ENCODE measurements at regions not wholly inside any gene's neighbourhood (a gene's known extent, or its start where the extent isn't known, plus 50 kb on each side); places are given as distances from the start of the nearest gene placed in this dataset.

DNA sequence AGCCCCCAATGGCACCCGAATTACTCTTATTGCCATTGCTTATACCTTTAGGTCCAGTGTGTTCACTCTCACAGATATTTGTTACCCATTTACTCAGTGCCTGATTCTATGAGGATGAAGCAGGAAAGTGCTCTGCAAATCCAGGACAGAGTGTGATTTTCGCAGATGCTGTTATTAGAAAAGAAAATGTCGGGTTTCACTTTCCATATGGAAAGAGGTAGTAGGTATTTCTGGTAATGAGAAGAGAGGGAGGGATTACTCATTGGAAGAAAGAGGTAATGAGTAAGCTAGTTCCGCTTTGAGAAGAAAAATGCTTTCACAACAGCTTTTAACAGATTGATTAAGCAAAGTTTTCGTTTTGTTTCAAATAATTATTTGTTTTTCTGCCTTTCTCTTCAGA lies 336.3 kb upstream of the CFAP20DC start (continued):
- TF ChIP-seq, protein P1, sequence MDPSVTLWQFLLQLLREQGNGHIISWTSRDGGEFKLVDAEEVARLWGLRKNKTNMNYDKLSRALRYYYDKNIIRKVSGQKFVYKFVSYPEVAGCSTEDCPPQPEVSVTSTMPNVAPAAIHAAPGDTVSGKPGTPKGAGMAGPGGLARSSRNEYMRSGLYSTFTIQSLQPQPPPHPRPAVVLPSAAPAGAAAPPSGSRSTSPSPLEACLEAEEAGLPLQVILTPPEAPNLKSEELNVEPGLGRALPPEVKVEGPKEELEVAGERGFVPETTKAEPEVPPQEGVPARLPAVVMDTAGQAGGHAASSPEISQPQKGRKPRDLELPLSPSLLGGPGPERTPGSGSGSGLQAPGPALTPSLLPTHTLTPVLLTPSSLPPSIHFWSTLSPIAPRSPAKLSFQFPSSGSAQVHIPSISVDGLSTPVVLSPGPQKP (IDR thresholded peaks at IDR 0.05; ENCODE audit: low read depth, low read length), result no peak
- TF ChIP-seq MEF2B (IDR thresholded peaks at IDR 0.05; ENCODE audit: partially characterized antibody, poor library complexity, severe bottlenecking) (peak; percentile 86), MYB (IDR thresholded peaks at IDR 0.05; ENCODE audit: borderline replicate concordance, low read depth, low read length) (no peak), SPI1 (IDR thresholded peaks at IDR 0.05; ENCODE audit: borderline replicate concordance, insufficient read depth, low read depth, low read length) (peak; percentile 81), FOS (IDR thresholded peaks at IDR 0.05; ENCODE audit: borderline replicate concordance, extremely low read depth, insufficient read length) (no peak), IKZF1 (conservative IDR thresholded peaks at IDR 0.05) (peak; percentile 98), NR2C1 (IDR thresholded peaks at IDR 0.05) (no peak; the same call in 1 of the 2 replicates), DPF2 (IDR thresholded peaks at IDR 0.05) (peak; percentile 99), NRF1 (conservative IDR thresholded peaks at IDR 0.05; ENCODE audit: low read depth, low read length) (no peak), ETV6 (conservative IDR thresholded peaks at IDR 0.05 in 1 of 2, IDR thresholded peaks at IDR 0.05 in 1 of 2; ENCODE audit: borderline replicate concordance in 1 of 2, low read depth in 1 of 2) (peak in 1 of 2 experiments; percentile 95; a peak in 2 of 4 replicates), CBX3 (IDR thresholded peaks at IDR 0.05; ENCODE audit: borderline replicate concordance, low read depth) (no peak), PAX8 (IDR thresholded peaks at IDR 0.05) (no peak), SUPT20H (IDR thresholded peaks at IDR 0.05; ENCODE audit: borderline replicate concordance, control insufficient read depth, low read depth, low read length) (no peak), CREM (IDR thresholded peaks at IDR 0.05; ENCODE audit: low read depth) (peak; percentile 94), CHD2 (IDR thresholded peaks at IDR 0.05; ENCODE audit: borderline replicate concordance, low read depth, low read length) (peak; percentile 76; the same call in 1 of the 2 replicates), POLR2A (IDR thresholded peaks at IDR 0.05; ENCODE audit: low read depth, low read length) (no peak), GABPA (IDR thresholded peaks at IDR 0.05; ENCODE audit: low read depth) (peak; percentile 78), RUNX3 (IDR thresholded peaks at IDR 0.05; ENCODE audit: low read length) (peak; percentile 90), EP300 (IDR thresholded peaks at IDR 0.05; ENCODE audit: borderline replicate concordance in 1 of 2, control insufficient read depth in 1 of 2, low read depth in 2 of 2, low read length in 2 of 2) (peak; percentile 95 to 100), NR2F1 (conservative IDR thresholded peaks at IDR 0.05) (no peak), TCF3 (IDR thresholded peaks at IDR 0.05; ENCODE audit: borderline replicate concordance, insufficient read depth, low read depth, low read length) (0 out of 2 replicates have a peak, but pooled peaks have one; percentile 32), ZNF622 (IDR thresholded peaks at IDR 0.05) (no peak), SRF (IDR thresholded peaks at IDR 0.05; ENCODE audit: low read depth in 2 of 2, low read length in 2 of 2) (peak in 1 of 2 experiments; percentile 79; a peak in 1 of 4 replicates), EED (IDR thresholded peaks at IDR 0.05; ENCODE audit: low read depth) (peak; percentile 94), ZNF384 (IDR thresholded peaks at IDR 0.05; ENCODE audit: borderline replicate concordance, low read depth, low read length) (no peak), POU2F2 (IDR thresholded peaks at IDR 0.05; ENCODE audit: borderline replicate concordance, low read depth, low read length) (peak; percentile 78; the same call in 2 of the 3 replicates), CREB1 (IDR thresholded peaks at IDR 0.05; ENCODE audit: low read depth) (peak; percentile 53; the same call in 1 of the 2 replicates)
- TF ChIP-seq, protein P2, sequence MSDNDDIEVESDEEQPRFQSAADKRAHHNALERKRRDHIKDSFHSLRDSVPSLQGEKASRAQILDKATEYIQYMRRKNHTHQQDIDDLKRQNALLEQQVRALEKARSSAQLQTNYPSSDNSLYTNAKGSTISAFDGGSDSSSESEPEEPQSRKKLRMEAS (IDR thresholded peaks at IDR 0.05; ENCODE audit: low read depth, low read length), result no peak
- TF ChIP-seq, protein P3, sequence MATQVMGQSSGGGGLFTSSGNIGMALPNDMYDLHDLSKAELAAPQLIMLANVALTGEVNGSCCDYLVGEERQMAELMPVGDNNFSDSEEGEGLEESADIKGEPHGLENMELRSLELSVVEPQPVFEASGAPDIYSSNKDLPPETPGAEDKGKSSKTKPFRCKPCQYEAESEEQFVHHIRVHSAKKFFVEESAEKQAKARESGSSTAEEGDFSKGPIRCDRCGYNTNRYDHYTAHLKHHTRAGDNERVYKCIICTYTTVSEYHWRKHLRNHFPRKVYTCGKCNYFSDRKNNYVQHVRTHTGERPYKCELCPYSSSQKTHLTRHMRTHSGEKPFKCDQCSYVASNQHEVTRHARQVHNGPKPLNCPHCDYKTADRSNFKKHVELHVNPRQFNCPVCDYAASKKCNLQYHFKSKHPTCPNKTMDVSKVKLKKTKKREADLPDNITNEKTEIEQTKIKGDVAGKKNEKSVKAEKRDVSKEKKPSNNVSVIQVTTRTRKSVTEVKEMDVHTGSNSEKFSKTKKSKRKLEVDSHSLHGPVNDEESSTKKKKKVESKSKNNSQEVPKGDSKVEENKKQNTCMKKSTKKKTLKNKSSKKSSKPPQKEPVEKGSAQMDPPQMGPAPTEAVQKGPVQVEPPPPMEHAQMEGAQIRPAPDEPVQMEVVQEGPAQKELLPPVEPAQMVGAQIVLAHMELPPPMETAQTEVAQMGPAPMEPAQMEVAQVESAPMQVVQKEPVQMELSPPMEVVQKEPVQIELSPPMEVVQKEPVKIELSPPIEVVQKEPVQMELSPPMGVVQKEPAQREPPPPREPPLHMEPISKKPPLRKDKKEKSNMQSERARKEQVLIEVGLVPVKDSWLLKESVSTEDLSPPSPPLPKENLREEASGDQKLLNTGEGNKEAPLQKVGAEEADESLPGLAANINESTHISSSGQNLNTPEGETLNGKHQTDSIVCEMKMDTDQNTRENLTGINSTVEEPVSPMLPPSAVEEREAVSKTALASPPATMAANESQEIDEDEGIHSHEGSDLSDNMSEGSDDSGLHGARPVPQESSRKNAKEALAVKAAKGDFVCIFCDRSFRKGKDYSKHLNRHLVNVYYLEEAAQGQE (IDR thresholded peaks at IDR 0.05; ENCODE audit: low read depth, low read length), result no peak
